Uterus (tissue), 2 donors: ENCODE measurements at regions not wholly inside any gene's neighbourhood (a gene's known extent, or its start where the extent isn't known, plus 50 kb on each side); places are given as distances from the start of the nearest gene placed in this dataset.

Experiments
- CTCF ChIP-seq, 4 experiments: fragments of 200-600 bp in 2 of 4; fragments of 450-650 bp in 2 of 4; sonication (generic) in 2 of 4; IDR thresholded peaks; one replicate each; pipeline ENCODE4 v1.5.1; 2016 to 2019; ENCODE audit warnings: antibody characterized with exemption in 4 of 4, mild to moderate bottlenecking in 2 of 4, moderate library complexity in 1 of 4
- POLR2A ChIP-seq, 2 donors: fragments of 450-650 bp; IDR thresholded peaks; one replicate each; pipeline ENCODE4 v1.6.1; 2016; ENCODE audit warnings: antibody characterized with exemption in 2 of 2, mild to moderate bottlenecking in 1 of 2, moderate library complexity in 1 of 2

- TF ChIP-seq CTCF (IDR thresholded peaks at IDR 0.05), result no peak
- TF ChIP-seq POLR2A (IDR thresholded peaks at IDR 0.05), result no peak
Measured at GRCh38 chr17:27945953-27946352, 52.8 kb upstream of the LYRM9 start.
